RCC 7860 (cell line): ENCODE measurements at regions not wholly inside any gene's neighbourhood (a gene's known extent, or its start where the extent isn't known, plus 50 kb on each side); places are given as distances from the start of the nearest gene placed in this dataset.
"Not testable (repeated sequence)": the region's sequence is repeated elsewhere in the genome, so short reads cannot be mapped to it uniquely, and the experiment has no call there.

Experiments used
- DNase-seq: peaks from one replicate; pipeline ENCODE4 v3.0.0-alpha.2; 2015; ENCODE audit warnings: low spot score
- FAIRE-seq: peaks from 2 replicates; lab custom pipeline; 2012; peaks lifted over from hg19 to GRCh38; lab: Jason Lieb, UNC

GRCh38 chr5:96483878-96484277 lies 50.8 kb upstream of the PCSK1 start:
- no peak for FAIRE-seq
- DNase-seq: no peak

DNA sequence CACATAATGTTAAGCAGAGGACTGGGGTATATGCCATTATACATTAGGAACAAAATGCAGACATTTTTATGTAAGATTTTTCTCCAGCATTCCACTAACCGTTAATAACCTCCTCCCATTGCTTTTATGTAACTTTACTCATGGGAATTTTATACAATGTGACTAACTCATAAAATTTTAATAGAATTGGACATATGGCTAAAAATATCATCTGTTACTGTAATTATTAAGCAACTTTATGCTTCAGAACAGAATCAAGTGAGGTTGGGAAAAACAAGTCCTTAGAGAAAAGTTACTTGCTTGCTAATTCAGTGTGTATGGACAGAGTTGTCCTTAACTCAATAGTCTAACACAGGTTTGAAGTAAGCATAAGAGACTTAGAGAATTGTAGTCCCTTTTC lies 54.8 kb upstream of the PCSK1 start:
- FAIRE-seq: no peak

DNA sequence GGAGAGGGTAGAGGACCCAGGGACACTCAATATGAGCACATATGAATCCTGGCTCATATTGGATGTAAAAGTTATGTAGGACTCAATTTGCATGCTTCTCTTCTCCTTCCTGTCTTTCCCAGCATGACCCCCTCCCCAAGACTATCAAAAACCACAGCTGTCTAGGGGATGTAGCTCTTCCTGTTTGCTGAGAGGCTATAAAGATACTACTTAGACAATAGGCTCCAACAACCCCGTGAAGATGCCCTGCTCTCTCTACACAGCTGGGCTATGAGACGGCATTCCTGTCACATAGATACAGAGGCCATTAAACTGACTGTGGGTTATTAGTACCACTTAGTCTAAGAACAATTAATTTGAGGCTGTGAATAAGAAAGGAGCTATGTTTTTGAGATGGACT lies 56.5 kb upstream of the PCSK1 start:
- FAIRE-seq (no peak), DNase-seq (no peak)

More for the DNA sequence above, 54.8 kb upstream of the PCSK1 start:
- no peak for DNase-seq

GRCh38 chr5:96492459-96493047 lies 59.5 kb upstream of the PCSK1 start:
- FAIRE-seq (no peak), DNase-seq (no peak)

- FAIRE-seq (no peak), DNase-seq (no peak)
Observed at GRCh38 chr5:96493219-96493790, 60.3 kb upstream of the PCSK1 start.

- FAIRE-seq: not testable (repeated sequence)
Observed at GRCh38 chr5:96495412-96495811, 62.4 kb upstream of the PCSK1 start.

GRCh38 chr5:96497027-96497426 lies 64.0 kb upstream of the PCSK1 start:
- not testable (repeated sequence) for DNase-seq, FAIRE-seq

More at GRCh38 chr5:96495412-96495811, 62.4 kb upstream of the PCSK1 start:
- not testable (repeated sequence) for DNase-seq

DNA sequence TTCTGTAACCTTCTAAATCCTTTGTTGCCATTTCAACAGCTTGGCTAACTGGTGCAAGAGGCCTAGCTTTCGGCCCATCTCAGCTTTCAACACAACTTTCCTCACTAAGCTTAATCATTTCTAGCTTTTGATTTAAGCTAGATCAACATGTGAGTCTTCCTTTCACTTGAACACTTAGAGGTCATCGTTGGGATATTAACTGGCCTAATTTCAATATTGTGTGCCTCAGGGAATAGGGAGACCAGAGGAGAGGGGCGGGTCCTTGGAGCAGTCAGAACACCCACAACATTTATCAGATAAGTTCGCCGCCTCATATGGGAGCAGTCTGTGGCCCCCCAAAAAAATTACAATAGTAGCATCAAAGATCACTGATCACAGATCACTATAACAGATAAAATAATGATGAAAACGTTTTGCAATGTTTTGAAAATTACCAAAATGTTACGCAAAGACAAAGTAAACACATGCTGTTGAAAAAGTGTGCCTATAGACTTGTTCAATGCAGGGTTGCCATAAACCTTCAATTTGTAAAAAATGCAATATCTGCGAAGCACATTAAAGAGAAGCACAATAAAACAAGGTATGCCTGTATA lies 66.8 kb upstream of the PCSK1 start:
- FAIRE-seq: no peak
- no peak for DNase-seq

- no peak for DNase-seq
- no peak for FAIRE-seq
Observed at GRCh38 chr5:96501991-96502646, 69.1 kb upstream of the PCSK1 start.

GRCh38 chr5:96503501-96504236 lies 70.6 kb upstream of the PCSK1 start:
- FAIRE-seq: no peak

GRCh38 chr5:96506376-96506775 lies 73.3 kb upstream of the PCSK1 start:
- no peak for FAIRE-seq
- DNase-seq: no peak

More at GRCh38 chr5:96503501-96504236, 70.6 kb upstream of the PCSK1 start:
- no peak for DNase-seq

DNA sequence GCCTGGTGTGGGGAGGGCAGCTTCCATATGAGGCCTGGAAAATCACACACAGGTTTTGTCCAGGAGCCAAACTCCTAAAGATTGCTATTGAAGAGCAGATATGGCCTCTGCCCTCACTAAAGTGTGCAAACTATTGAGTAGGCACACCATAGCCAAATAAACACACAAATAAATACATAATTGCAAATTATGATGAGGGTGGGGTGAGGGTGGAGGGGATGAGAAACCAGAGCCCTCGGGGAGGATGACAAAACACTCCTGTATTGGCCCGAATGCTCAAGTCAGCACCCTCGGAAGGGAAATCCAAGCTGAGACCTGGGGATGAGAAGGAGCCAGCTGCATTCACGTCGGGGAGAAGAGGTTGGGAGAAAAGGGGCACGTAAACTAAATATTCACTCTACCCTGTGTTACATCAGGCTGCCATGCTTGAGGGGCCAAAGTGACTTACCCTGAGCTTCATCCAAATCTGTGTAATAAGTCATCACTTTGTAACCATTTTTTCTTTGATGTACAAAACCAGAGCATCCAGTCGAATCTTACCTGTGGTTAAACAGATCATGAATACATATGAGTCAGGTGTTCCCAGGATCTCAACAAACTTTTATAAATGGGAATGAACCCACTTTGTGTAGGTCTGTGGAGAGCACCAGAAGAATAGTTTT lies 73.9 kb upstream of the PCSK1 start:
- DNase-seq: no peak
- no peak for FAIRE-seq

GRCh38 chr5:96509316-96509715 lies 76.3 kb upstream of the PCSK1 start:
- FAIRE-seq (no peak), DNase-seq (no peak)

GRCh38 chr5:96509721-96510350 lies 76.8 kb upstream of the PCSK1 start:
- no peak for DNase-seq
- FAIRE-seq: no peak

DNA sequence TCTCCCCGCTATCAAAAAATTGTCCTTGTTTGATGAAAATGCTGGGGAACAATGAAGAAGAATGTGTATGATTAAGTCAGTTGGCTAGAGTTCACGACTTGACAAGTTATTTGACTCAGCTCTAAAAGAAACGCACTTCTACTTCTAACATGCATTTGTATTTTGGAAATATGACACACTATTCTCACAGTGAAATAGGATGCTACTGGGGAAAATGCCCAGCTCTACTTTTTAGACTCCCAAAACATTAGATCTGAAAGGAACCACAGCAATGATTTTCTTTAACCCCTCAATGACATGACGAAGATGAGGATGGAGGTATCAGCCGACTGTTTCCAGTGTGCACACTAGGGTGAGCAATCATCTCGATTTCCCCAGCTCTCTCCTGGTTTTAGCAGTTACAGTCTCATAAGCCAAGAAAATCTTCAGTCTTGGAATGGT lies 83.6 kb upstream of the PCSK1 start:
- no peak for FAIRE-seq

GRCh38 chr5:96517295-96517694 lies 84.2 kb upstream of the PCSK1 start:
- DNase-seq: no peak
- FAIRE-seq: no peak

More for the DNA sequence above, 83.6 kb upstream of the PCSK1 start:
- DNase-seq: no peak

GRCh38 chr5:96520345-96520744 lies 87.3 kb upstream of the PCSK1 start:
- no peak for FAIRE-seq

DNA sequence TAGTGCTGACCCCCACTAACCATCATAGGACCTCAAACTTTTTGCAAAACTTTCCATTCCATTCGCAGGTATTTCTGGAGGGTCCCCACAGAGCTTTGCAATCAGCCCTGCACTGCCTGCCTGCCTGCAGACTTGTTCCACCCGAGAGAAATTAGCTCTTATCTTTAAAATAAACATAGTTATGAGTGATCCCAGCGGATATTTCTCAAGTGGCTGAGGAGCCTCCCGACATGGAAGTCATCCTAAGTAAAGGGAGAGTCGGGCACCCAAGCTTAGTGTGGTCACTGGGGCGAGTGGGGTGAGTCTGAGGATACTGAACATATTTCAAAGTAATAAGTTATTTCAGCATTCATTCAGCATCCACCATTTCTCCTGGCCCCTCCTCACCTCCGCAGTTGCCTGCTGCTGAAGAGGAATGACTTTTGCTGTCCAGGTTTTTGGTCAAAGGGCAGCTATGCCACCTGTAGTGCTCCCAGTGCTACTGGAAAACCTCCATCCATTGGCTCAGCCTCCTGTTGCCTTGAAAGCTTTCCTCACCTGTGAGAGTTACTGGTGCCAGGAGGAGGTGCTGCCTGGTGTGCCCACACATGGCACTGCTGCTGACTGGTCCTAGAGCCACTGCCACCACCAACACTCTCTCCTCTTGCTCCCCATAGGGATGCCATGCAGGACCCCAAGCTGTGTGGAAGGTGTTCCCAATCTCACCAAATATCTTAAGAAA lies 89.7 kb upstream of the PCSK1 start:
- DNase-seq: no peak
- FAIRE-seq: no peak

More at GRCh38 chr5:96520345-96520744, 87.3 kb upstream of the PCSK1 start:
- no peak for DNase-seq
